ENCODE measurements at regions not wholly inside any gene's neighbourhood (a gene's known extent, or its start where the extent isn't known, plus 50 kb on each side); places are given as distances from the start of the nearest gene placed in this dataset.

GRCh38 chr6:74756923-74757322 is 448.9 kb downstream of the COL12A1 start:
- TF ChIP-seq POLR2A (IDR thresholded peaks at IDR 0.05; ENCODE audit: low read length): no peak
- TF ChIP-seq GATA1 (IDR thresholded peaks at IDR 0.05; ENCODE audit: low read depth, low read length): no peak

All from erythroblast (primary cell).